Peyer's patch (tissue), 4 donors: ENCODE measurements at regions not wholly inside any gene's neighbourhood (a gene's known extent, or its start where the extent isn't known, plus 50 kb on each side); places are given as distances from the start of the nearest gene placed in this dataset.

Source experiments
- DNase-seq, 3 donors: peaks; one replicate each; pipeline ENCODE4 v3.0.0-alpha.2; 2017 to 2019
- H3K27ac ChIP-seq, 4 donors: fragments of 200-600 bp; sonication (generic); one replicate each; pipeline ENCODE4 v1.5.1; 2016 to 2019
- H3K27me3 ChIP-seq, 2 donors: fragments of 200-600 bp; sonication (generic); one replicate each; pipeline ENCODE4 v1.5.1; 2019
- H3K36me3 ChIP-seq, 3 donors: fragments of 200-600 bp; sonication (generic); one replicate each; pipeline ENCODE4 v1.5.1; 2016 to 2019
- H3K4me1 ChIP-seq, 4 donors: fragments of 200-600 bp; sonication (generic); one replicate each; pipeline ENCODE4 v1.5.1; 2016 to 2019
- H3K4me3 ChIP-seq, 4 donors: fragments of 200-600 bp; sonication (generic); 1 replicate in 3 of 4; 2 replicates in 1 of 4; pipeline ENCODE4 v1.5.1; 2016 to 2019; ENCODE audit warnings: mild to moderate bottlenecking in 1 of 4
- H3K9me3 ChIP-seq, 4 donors: fragments of 200-600 bp; sonication (generic); one replicate each; pipeline ENCODE4 v1.5.1; 2016 to 2019; ENCODE audit warnings: mild to moderate bottlenecking in 1 of 4
- CTCF ChIP-seq, 6 experiments: fragments of 450-650 bp in 4 of 6; fragments of 200-600 bp in 2 of 6; sonication (generic) in 1 of 6; IDR thresholded peaks; one replicate each; pipeline ENCODE4 v1.5.1; 2017 to 2019; ENCODE audit warnings: antibody characterized with exemption in 6 of 6, mild to moderate bottlenecking in 3 of 6, moderate library complexity in 1 of 6
- POLR2A ChIP-seq, 2 donors: fragments of 450-650 bp; IDR thresholded peaks; one replicate each; pipeline ENCODE4 v1.5.1; 2017; ENCODE audit warnings: antibody characterized with exemption in 2 of 2, mild to moderate bottlenecking in 2 of 2, moderate library complexity in 2 of 2

- H3K4me1 ChIP-seq = no peaks in the 10 kb centered on the region
- no peak for DNase-seq
- H3K27ac ChIP-seq = no peak overlapping the region
- H3K36me3 ChIP-seq = no peaks in the 10 kb centered on the region
- H3K9me3 ChIP-seq = no peaks in the 10 kb centered on the region
- no peak overlapping the region for H3K4me3 ChIP-seq
- no peaks in the 10 kb centered on the region for H3K27me3 ChIP-seq
- TF ChIP-seq POLR2A (IDR thresholded peaks at IDR 0.05) (no peak), CTCF (IDR thresholded peaks at IDR 0.05) (no peak)
Measured at GRCh38 chr6:18681832-18682503, 294.8 kb downstream of the RNF144B start.

- no peaks in the 10 kb centered on the region for H3K27me3 ChIP-seq
- no peak for TF ChIP-seq CTCF (IDR thresholded peaks at IDR 0.05)
- no peak for TF ChIP-seq POLR2A (IDR thresholded peaks at IDR 0.05)
- no peak for DNase-seq
- H3K4me1 ChIP-seq = no peaks in the 10 kb centered on the region
- no peaks in the 10 kb centered on the region for H3K36me3 ChIP-seq
- H3K4me3 ChIP-seq = no peak overlapping the region
- no peak overlapping the region for H3K27ac ChIP-seq
- no peaks in the 10 kb centered on the region for H3K9me3 ChIP-seq
Measured at GRCh38 chr6:18684343-18684742, 297.2 kb downstream of the RNF144B start.

- no peak for DNase-seq
- Histone ChIP-seq H3K9me3 (no peaks in the 10 kb centered on the region), H3K36me3 (no peaks in the 10 kb centered on the region), H3K4me1 (no peaks in the 10 kb centered on the region), H3K4me3 (no peak overlapping the region), H3K27ac (no peak overlapping the region), H3K27me3 (no peaks in the 10 kb centered on the region)
- no peak for TF ChIP-seq CTCF (IDR thresholded peaks at IDR 0.05)
Measured at GRCh38 chr6:18692929-18693685, 306.0 kb downstream of the RNF144B start.

GRCh38 chr6:18693881-18694280 is 306.7 kb downstream of the RNF144B start:
- no peaks in the 10 kb centered on the region for H3K36me3 ChIP-seq
- DNase-seq = no peak
- H3K4me3 ChIP-seq = no peak overlapping the region
- no peaks in the 10 kb centered on the region for H3K4me1 ChIP-seq
- TF ChIP-seq CTCF (IDR thresholded peaks at IDR 0.05) = no peak
- TF ChIP-seq POLR2A (IDR thresholded peaks at IDR 0.05) = no peak
- no peak overlapping the region for H3K27ac ChIP-seq
- no peaks in the 10 kb centered on the region for H3K9me3 ChIP-seq
- no peaks in the 10 kb centered on the region for H3K27me3 ChIP-seq

GRCh38 chr6:18703546-18703945 is 316.4 kb downstream of the RNF144B start:
- TF ChIP-seq CTCF (IDR thresholded peaks at IDR 0.05) = no peak
- TF ChIP-seq POLR2A (IDR thresholded peaks at IDR 0.05) = no peak
- DNase-seq = no peak

More at GRCh38 chr6:18703546-18703945, 316.4 kb downstream of the RNF144B start:
- H3K4me1 ChIP-seq = no peaks in the 10 kb centered on the region
- no peak overlapping the region for H3K4me3 ChIP-seq
- H3K36me3 ChIP-seq = no peaks in the 10 kb centered on the region
- H3K27me3 ChIP-seq = no peaks in the 10 kb centered on the region
- no peak overlapping the region for H3K27ac ChIP-seq
- H3K9me3 ChIP-seq = no peaks in the 10 kb centered on the region
